ENCODE measurements at regions not wholly inside any gene's neighbourhood (a gene's known extent, or its start where the extent isn't known, plus 50 kb on each side); places are given as distances from the start of the nearest gene placed in this dataset.
"Not testable (repeated sequence)": the region's sequence is repeated elsewhere in the genome, so short reads cannot be mapped to it uniquely, and the experiment has no call there.

DNA sequence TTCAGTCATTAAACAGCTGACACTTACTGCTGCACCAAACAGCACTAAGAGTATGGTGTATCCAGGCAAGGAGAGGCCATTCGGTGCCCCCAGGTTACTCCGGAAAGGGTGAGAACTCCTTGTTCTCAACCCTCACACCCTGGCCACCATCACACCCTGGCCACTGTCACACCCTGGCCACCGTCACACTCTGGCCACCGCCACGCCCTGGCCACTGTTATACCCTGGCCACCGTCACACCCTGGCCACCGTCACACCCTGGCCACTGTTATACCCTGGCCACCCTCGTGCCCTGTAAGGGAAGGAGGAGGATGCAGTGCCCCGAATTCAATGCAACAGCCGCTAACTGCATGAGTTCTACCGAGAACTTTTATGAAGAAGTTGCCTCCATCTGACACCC lies 644.4 kb downstream of the TBC1D22A start:
- DNase-seq = no peak
- Mint-ChIP-seq H3K9me3 (no peaks in the 10 kb centered on the region), H3K4me1 (ENCODE audit: low read depth) (no peaks in the 10 kb centered on the region), H3K27me3 (ENCODE audit: low read depth) (peaks cover 20% of the 10 kb centered on the region), H3K4me3 (no peak overlapping the region), H3K36me3 (ENCODE audit: insufficient read depth) (no peaks in the 10 kb centered on the region)
- ATAC-seq = no peak

DNA sequence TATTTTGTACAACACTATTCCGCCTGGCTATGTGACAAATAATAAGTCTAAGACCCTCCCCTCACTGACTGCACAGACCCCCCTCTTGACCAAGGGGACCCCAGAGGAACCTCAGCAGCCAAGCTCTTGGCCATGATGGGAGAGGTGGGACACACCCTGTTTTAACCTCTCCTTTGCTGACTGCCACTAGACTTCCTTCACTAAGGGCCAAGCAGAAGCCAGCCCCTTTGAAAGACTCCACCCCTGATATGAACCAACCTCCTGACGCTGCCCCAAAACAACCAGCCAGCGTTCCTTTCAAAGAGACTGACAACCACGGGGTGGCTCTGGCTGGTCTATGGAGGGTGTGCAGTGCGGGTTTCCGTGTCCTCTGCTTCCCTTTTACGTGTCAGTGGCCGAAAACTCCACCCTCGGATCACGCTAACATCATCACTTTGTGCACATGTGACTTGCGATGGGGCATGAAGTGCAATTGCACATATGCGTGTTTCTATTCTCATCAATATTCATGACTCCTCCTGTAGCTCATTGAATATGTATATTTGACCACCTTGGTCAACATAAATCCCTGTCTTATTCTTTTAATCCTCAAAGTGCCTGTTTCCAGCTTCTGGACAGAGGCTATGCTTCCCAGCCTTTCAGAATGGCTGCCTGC lies 643.9 kb downstream of the TBC1D22A start:
- no peaks in the 10 kb centered on the region for H3K4me1 Mint-ChIP-seq (ENCODE audit: low read depth)
- ATAC-seq (no peak), DNase-seq (no peak)
- no peaks in the 10 kb centered on the region for H3K36me3 Mint-ChIP-seq (ENCODE audit: insufficient read depth)
- H3K27me3 Mint-ChIP-seq (ENCODE audit: low read depth) = peaks cover 20% of the 10 kb centered on the region
- no peaks in the 10 kb centered on the region for H3K9me3 Mint-ChIP-seq
- no peak overlapping the region for H3K4me3 Mint-ChIP-seq

DNA sequence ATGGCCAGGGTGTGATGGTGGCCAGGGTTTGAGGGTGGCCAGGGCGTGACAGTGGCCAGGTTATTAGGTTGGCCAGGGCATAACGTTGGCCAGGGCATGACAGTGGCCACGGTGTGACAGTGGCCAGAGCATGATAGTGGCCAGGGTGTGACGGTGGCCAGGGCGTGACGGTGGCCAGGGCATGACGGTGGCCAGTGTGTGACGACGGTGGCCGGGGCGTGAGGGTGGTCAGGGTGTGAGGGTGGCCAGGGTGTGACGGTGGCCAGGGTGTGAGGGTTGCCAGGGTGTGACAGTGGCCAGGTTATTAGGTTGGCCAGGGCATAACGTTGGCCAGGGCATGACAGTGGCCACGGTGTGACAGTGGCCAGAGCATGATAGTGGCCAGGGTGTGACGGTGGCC lies 642.8 kb downstream of the TBC1D22A start:
- not testable (repeated sequence) for ATAC-seq; H3K9me3 Mint-ChIP-seq; H3K4me3 Mint-ChIP-seq; H3K4me1 Mint-ChIP-seq (ENCODE audit: low read depth); DNase-seq; H3K36me3 Mint-ChIP-seq (ENCODE audit: insufficient read depth)
- peaks cover 14% of the 10 kb centered on the region for H3K27me3 Mint-ChIP-seq (ENCODE audit: low read depth)

DNA sequence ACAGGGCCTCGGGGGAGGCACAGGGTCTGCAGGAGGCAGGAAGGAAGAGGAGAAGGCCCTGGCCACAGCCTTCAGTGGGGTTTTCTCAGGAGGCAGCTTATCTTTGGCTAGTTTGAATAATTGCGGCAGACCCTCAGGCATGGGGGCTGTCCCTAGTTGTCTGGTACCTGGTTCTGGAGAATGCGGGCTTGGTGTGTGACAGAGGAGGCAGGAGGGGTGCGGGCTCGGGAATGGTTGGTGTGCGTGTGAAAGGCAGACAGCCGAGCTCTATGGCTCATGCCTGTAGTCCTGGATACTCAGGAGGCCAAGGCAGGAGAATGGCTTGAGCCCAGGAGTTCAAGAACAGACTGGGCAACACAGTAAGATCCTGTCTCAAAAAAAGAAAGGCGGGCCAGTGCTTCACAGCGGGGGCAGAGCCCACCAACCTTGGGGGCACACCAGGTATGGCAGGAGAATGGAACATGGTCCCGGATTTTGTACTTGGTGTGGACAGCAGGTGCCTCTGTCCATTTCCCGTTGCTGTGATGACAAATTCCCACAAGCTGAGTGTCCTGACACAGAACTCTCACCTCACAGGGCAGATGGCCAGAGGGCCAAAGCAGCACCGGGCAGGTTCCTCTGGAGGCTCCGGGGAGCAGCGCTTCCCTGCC lies 640.6 kb downstream of the TBC1D22A start:
- no peak overlapping the region for H3K4me3 Mint-ChIP-seq
- ATAC-seq (no peak), DNase-seq (no peak)
- no peaks in the 10 kb centered on the region for H3K9me3 Mint-ChIP-seq
- peaks cover 3% of the 10 kb centered on the region for H3K27me3 Mint-ChIP-seq (ENCODE audit: low read depth)
- H3K4me1 Mint-ChIP-seq (ENCODE audit: low read depth) = no peaks in the 10 kb centered on the region
- no peaks in the 10 kb centered on the region for H3K36me3 Mint-ChIP-seq (ENCODE audit: insufficient read depth)

DNA sequence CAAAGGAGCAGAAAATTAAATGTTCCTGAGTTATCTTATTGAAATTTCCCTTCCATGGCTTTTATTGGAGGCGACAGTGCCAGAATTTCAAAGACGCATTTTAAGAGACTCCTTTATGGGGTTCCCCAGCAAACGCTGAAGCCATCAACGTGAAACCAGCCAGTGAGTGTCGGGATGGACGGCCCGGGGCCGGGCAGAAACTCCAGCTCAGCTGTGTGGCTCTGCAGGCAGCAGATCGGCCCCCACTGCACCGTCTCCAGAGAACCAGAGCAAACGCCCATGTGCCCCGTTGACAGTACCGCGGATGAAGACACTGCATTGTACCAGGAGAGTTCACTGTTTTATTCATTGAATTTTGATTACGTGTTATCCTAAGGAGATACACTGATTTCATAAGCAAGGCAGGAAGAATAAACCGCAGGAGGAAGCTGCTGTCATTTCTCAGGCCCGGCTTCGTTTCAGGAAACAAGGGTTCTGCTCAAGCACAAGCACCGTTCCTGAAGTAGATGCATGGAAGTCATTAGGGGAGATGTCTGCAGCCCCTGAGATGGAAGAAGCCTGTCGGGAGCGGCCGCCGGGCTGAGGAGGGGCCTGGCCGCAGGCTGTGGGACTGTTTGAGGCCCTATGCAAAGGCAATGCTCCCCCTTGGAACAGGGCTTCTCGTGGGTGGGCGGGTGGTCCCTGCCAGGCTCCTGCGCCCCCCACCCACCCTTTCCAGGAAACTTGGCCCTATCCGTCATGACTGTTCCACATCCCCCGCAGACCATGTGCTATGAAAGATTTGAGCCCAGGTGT lies 639.7 kb downstream of the TBC1D22A start:
- Mint-ChIP-seq H3K27me3 (ENCODE audit: low read depth) (peaks cover 3% of the 10 kb centered on the region), H3K4me1 (ENCODE audit: low read depth) (no peaks in the 10 kb centered on the region), H3K9me3 (no peaks in the 10 kb centered on the region), H3K36me3 (ENCODE audit: insufficient read depth) (no peaks in the 10 kb centered on the region), H3K4me3 (no peak overlapping the region)
- no peak for ATAC-seq
- no peak for DNase-seq

GRCh38 chr22:47401592-47401898 lies 639.1 kb downstream of the TBC1D22A start:
- H3K9me3 Mint-ChIP-seq = no peaks in the 10 kb centered on the region

GRCh38 chr22:47400701-47401591 lies 638.5 kb downstream of the TBC1D22A start:
- no peaks in the 10 kb centered on the region for H3K9me3 Mint-ChIP-seq
- H3K4me3 Mint-ChIP-seq = no peak overlapping the region
- no peaks in the 10 kb centered on the region for H3K36me3 Mint-ChIP-seq (ENCODE audit: insufficient read depth)
- H3K4me1 Mint-ChIP-seq (ENCODE audit: low read depth) = no peaks in the 10 kb centered on the region
- ATAC-seq (no peak), DNase-seq (no peak)
- H3K27me3 Mint-ChIP-seq (ENCODE audit: low read depth) = peaks cover 1% of the 10 kb centered on the region

More at GRCh38 chr22:47401592-47401898, 639.1 kb downstream of the TBC1D22A start:
- ATAC-seq (no peak), DNase-seq (no peak)
- H3K27me3 Mint-ChIP-seq (ENCODE audit: low read depth) = peaks cover 3% of the 10 kb centered on the region
- H3K36me3 Mint-ChIP-seq (ENCODE audit: insufficient read depth) = no peaks in the 10 kb centered on the region
- no peaks in the 10 kb centered on the region for H3K4me1 Mint-ChIP-seq (ENCODE audit: low read depth)
- no peak overlapping the region for H3K4me3 Mint-ChIP-seq

GRCh38 chr22:47400131-47400530 lies 637.7 kb downstream of the TBC1D22A start:
- not testable (repeated sequence) for H3K9me3 Mint-ChIP-seq; H3K27me3 Mint-ChIP-seq (ENCODE audit: low read depth); ATAC-seq; H3K4me1 Mint-ChIP-seq (ENCODE audit: low read depth); H3K4me3 Mint-ChIP-seq; DNase-seq; H3K36me3 Mint-ChIP-seq (ENCODE audit: insufficient read depth)

DNA sequence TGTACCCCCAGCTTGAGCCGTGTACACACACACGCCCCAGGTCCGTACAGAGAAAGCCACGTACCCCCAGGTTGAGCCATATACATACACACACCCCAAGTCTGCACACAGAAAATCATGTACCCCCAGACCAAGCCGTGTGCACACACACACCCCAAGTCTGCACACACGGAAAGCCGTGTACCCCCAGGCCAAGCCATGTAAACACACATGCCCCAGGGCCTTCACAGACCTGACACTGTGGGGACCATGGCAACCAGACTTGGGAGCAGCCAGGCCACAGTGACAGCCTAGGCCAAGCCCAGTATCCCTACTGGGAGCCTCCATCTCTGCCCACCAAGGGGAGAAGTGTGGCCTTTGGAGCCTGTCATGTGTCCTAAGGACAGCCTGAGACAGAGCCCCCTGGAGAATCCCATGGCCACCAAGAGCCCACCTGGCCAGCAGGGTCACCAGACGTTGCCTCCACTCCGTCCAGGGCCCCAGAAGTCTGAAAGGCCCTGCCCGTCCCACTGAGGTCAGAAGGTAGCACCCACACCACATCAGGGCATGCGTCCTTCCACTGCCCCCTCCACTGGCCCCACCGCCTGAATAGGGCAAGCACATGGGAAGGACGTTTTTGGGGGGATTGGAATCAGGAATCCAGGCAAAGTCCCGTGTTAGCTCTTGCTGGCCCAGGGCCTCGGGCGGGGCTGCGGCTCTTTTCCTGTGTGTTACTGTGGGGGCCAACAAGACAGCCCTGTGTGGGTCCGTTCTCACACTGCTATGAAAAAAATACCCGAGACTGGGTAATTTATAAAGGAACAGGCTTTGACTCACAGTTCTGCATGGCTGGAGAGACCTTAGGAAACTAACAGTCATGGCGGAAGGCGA lies 636.7 kb downstream of the TBC1D22A start:
- H3K4me3 Mint-ChIP-seq = no peak overlapping the region
- no peaks in the 10 kb centered on the region for H3K9me3 Mint-ChIP-seq
- no peaks in the 10 kb centered on the region for H3K27me3 Mint-ChIP-seq (ENCODE audit: low read depth)
- no peak for DNase-seq
- H3K4me1 Mint-ChIP-seq (ENCODE audit: low read depth) = no peaks in the 10 kb centered on the region
- no peak for ATAC-seq
- no peaks in the 10 kb centered on the region for H3K36me3 Mint-ChIP-seq (ENCODE audit: insufficient read depth)

DNA sequence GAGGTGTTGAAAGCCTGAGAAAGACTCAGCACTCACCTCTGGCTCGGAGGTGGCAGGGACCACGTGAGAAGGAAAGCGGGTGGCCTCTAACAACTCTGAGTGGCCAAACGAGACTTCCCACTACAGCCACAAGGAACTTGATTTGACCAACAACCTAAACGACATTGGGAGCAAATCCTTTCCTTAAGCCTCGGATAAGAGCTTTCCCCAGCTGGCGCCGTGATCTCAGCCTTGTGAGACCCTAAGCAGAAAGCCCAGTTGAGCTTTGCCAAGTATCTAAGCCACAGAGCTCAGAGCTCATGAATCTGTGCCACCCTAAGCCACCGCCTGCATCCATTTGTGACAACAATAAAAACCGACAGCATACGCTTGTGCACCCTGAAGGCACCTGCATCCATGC lies 636.0 kb downstream of the TBC1D22A start:
- Mint-ChIP-seq H3K36me3 (ENCODE audit: insufficient read depth) (no peaks in the 10 kb centered on the region), H3K27me3 (ENCODE audit: low read depth) (no peaks in the 10 kb centered on the region), H3K9me3 (no peaks in the 10 kb centered on the region), H3K4me1 (ENCODE audit: low read depth) (no peaks in the 10 kb centered on the region), H3K4me3 (no peak overlapping the region)
- no peak for ATAC-seq
- DNase-seq = no peak

DNA sequence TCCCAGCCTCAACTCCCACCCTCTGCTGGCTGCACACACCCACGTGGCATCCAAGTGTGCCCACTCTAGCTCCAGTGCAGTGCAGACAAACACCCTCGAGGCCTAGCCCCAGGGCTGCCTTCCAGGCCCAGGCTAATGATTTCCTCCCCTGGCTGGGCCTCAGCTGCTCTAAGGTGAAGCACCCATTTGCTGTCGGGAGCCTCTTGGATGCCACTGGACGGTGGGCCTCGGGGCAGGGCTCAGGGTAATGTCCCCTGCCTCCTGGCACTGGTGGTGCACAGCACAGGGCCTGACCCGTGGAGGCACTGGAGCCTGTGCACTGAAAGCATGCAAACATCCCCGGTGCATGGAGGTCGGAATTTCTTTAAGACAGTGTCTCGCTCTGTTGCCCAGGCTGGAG lies 635.2 kb downstream of the TBC1D22A start:
- Mint-ChIP-seq H3K36me3 (ENCODE audit: insufficient read depth) (no peaks in the 10 kb centered on the region), H3K4me1 (ENCODE audit: low read depth) (no peaks in the 10 kb centered on the region), H3K27me3 (ENCODE audit: low read depth) (no peaks in the 10 kb centered on the region), H3K9me3 (no peaks in the 10 kb centered on the region), H3K4me3 (no peak overlapping the region)
- ATAC-seq (no peak), DNase-seq (no peak)

- ATAC-seq (no peak), DNase-seq (no peak)
- no peak overlapping the region for H3K4me3 Mint-ChIP-seq
- no peaks in the 10 kb centered on the region for H3K36me3 Mint-ChIP-seq (ENCODE audit: insufficient read depth)
- H3K9me3 Mint-ChIP-seq = no peaks in the 10 kb centered on the region
- no peaks in the 10 kb centered on the region for H3K4me1 Mint-ChIP-seq (ENCODE audit: low read depth)
- H3K27me3 Mint-ChIP-seq (ENCODE audit: low read depth) = no peaks in the 10 kb centered on the region
Observed at GRCh38 chr22:47396515-47396914, 634.1 kb downstream of the TBC1D22A start.

DNA sequence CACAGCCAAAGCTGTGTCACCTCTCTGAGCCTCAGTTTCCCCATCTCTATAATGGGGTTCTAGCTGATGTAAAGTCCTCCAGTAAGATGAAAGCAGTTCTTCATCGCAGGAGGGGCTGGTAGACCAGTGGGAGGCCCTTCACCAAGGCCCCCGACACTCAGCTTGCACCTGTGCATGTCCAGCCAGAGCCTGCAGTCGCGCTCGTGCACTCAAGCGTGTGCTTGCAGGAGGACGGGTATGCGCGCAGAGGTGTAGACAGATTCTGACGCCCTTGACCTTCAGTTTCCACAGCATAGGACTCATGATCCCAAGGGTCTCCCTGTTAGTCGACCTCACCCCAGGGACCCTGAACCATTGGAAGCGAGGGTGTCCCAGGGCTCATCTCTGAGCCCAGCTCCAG lies 633.7 kb downstream of the TBC1D22A start:
- ATAC-seq (no peak), DNase-seq (no peak)
- Mint-ChIP-seq H3K27me3 (ENCODE audit: low read depth) (no peaks in the 10 kb centered on the region), H3K9me3 (no peaks in the 10 kb centered on the region), H3K36me3 (ENCODE audit: insufficient read depth) (no peaks in the 10 kb centered on the region), H3K4me3 (no peak overlapping the region), H3K4me1 (ENCODE audit: low read depth) (no peaks in the 10 kb centered on the region)
